KMS-11 (cell line): ENCODE measurements at regions not wholly inside any gene's neighbourhood (a gene's known extent, or its start where the extent isn't known, plus 50 kb on each side); places are given as distances from the start of the nearest gene placed in this dataset.

Experiments used
- H2AFZ ChIP-seq: fragments of 200-600 bp; sonication (generic); 2 replicates; pipeline ENCODE4 v1.6.1; 2016; ENCODE audit warnings: antibody characterized with exemption, mixed run types, low read depth
- H3K27ac ChIP-seq: fragments of 200-600 bp; sonication (generic); 2 replicates; pipeline ENCODE4 v1.6.1; 2016; ENCODE audit warnings: mild to moderate bottlenecking, mixed run types
- H3K27me3 ChIP-seq: fragments of 200-600 bp; sonication (generic); 2 replicates; pipeline ENCODE4 v1.6.1; 2017; ENCODE audit warnings: mild to moderate bottlenecking, low read depth, mixed run types, moderate library complexity; ENCODE audit not compliant: insufficient read depth
- H3K36me3 ChIP-seq: fragments of 200-600 bp; sonication (generic); 2 replicates; pipeline ENCODE4 v1.6.1; 2017; ENCODE audit warnings: mild to moderate bottlenecking, mixed run types; ENCODE audit not compliant: insufficient read depth
- H3K4me1 ChIP-seq: fragments of 200-600 bp; sonication (generic); 2 replicates; pipeline ENCODE4 v1.6.1; 2016; ENCODE audit warnings: mild to moderate bottlenecking, low read depth, mixed run types; ENCODE audit not compliant: poor library complexity, severe bottlenecking
- H3K4me2 ChIP-seq: fragments of 200-600 bp; sonication (generic); 2 replicates; pipeline ENCODE4 v1.7.0; 2016; ENCODE audit warnings: mild to moderate bottlenecking, mixed run types
- H3K4me3 ChIP-seq: fragments of 200-600 bp; sonication (generic); IDR thresholded peaks from 2 replicates; pipeline ENCODE4 v1.6.1; 2017; ENCODE audit warnings: low read depth, low read length, mixed read lengths; ENCODE audit not compliant: insufficient read depth
- H3K79me2 ChIP-seq: fragments of 200-600 bp; sonication (generic); 2 replicates; pipeline ENCODE4 v1.6.1; 2016; ENCODE audit warnings: low read depth, mixed run types; ENCODE audit not compliant: insufficient read depth
- H3K9ac ChIP-seq: fragments of 200-600 bp; sonication (generic); 2 replicates; pipeline ENCODE4 v1.6.1; 2016; ENCODE audit warnings: mild to moderate bottlenecking, mixed run types
- H4K20me1 ChIP-seq: fragments of 200-600 bp; sonication (generic); 2 replicates; pipeline ENCODE4 v1.6.1; 2016; ENCODE audit warnings: mild to moderate bottlenecking, mixed run types; ENCODE audit not compliant: insufficient read depth
- TF ChIP-seq, protein P1 (sequence below): fragments of 200-600 bp; sonication (generic); conservative IDR thresholded peaks from 2 replicates; pipeline ENCODE4 v1.6.1; 2017; ENCODE audit warnings: low read depth, mild to moderate bottlenecking, antibody characterized with exemption, low read length, moderate library complexity, mixed read lengths

- TF ChIP-seq, protein P1, sequence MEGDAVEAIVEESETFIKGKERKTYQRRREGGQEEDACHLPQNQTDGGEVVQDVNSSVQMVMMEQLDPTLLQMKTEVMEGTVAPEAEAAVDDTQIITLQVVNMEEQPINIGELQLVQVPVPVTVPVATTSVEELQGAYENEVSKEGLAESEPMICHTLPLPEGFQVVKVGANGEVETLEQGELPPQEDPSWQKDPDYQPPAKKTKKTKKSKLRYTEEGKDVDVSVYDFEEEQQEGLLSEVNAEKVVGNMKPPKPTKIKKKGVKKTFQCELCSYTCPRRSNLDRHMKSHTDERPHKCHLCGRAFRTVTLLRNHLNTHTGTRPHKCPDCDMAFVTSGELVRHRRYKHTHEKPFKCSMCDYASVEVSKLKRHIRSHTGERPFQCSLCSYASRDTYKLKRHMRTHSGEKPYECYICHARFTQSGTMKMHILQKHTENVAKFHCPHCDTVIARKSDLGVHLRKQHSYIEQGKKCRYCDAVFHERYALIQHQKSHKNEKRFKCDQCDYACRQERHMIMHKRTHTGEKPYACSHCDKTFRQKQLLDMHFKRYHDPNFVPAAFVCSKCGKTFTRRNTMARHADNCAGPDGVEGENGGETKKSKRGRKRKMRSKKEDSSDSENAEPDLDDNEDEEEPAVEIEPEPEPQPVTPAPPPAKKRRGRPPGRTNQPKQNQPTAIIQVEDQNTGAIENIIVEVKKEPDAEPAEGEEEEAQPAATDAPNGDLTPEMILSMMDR = no peak
- Histone ChIP-seq H3K9ac (no peak overlapping the region), H3K4me1 (no peaks in the 10 kb centered on the region), H3K4me3 (no peak overlapping the region), H3K27me3 (no peaks in the 10 kb centered on the region), H4K20me1 (no peaks in the 10 kb centered on the region), H3K79me2 (no peaks in the 10 kb centered on the region), H2AFZ (no peak overlapping the region), H3K36me3 (no peaks in the 10 kb centered on the region), H3K27ac (no peak overlapping the region), H3K4me2 (no peak overlapping the region)
Observed at GRCh38 chr2:78024996-78025395, 502.8 kb upstream of the LRRTM4 start.

- H2AFZ ChIP-seq = no peak overlapping the region
- H3K36me3 ChIP-seq = no peaks in the 10 kb centered on the region
- H3K27me3 ChIP-seq = no peaks in the 10 kb centered on the region
- no peak overlapping the region for H3K4me3 ChIP-seq
- H3K79me2 ChIP-seq = no peaks in the 10 kb centered on the region
- H3K4me1 ChIP-seq = no peaks in the 10 kb centered on the region
- no peak overlapping the region for H3K27ac ChIP-seq
- TF ChIP-seq, protein P1 = no peak
- no peaks in the 10 kb centered on the region for H4K20me1 ChIP-seq
- no peak overlapping the region for H3K4me2 ChIP-seq
- no peak overlapping the region for H3K9ac ChIP-seq
Observed at GRCh38 chr2:78029392-78029995, 507.3 kb upstream of the LRRTM4 start.

DNA sequence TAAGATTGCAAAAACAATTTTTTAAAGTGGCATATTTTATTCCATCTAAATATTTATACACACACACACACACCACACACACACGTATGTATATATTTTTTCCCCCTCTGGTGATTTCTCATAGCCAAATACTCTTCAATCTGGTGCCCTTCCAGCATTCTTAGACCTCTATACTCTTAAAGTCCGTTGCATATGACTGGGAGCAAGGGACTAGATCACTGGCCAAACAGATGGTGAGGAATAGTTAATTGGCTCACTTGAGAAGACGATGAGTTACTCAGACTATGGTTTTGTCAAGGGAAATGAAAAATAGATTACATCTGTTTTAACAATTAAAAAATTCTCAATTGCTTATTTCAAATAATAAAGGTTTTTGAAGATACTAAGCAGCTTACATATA is 512.5 kb upstream of the LRRTM4 start:
- no peaks in the 10 kb centered on the region for H4K20me1 ChIP-seq
- TF ChIP-seq, protein P1 = no peak
- no peaks in the 10 kb centered on the region for H3K79me2 ChIP-seq
- no peak overlapping the region for H3K4me2 ChIP-seq
- H3K27ac ChIP-seq = no peak overlapping the region
- H3K4me1 ChIP-seq = peaks cover 32% of the 10 kb centered on the region
- H3K36me3 ChIP-seq = no peaks in the 10 kb centered on the region
- no peak overlapping the region for H3K4me3 ChIP-seq
- no peak overlapping the region for H2AFZ ChIP-seq
- H3K27me3 ChIP-seq = no peaks in the 10 kb centered on the region
- H3K9ac ChIP-seq = no peak overlapping the region

- H3K4me2 ChIP-seq = peak overlapping the region; percentile 45; the same call in 1 of the 2 replicates
- peak overlapping the region; percentile 64 for H3K27ac ChIP-seq
- no peaks in the 10 kb centered on the region for H3K27me3 ChIP-seq
- H3K9ac ChIP-seq = no peak overlapping the region
- H4K20me1 ChIP-seq = no peaks in the 10 kb centered on the region
- H3K79me2 ChIP-seq = no peaks in the 10 kb centered on the region
- no peak overlapping the region for H3K4me3 ChIP-seq
- H3K4me1 ChIP-seq = peaks cover 32% of the 10 kb centered on the region
- peak overlapping the region; percentile 35; the same call in 1 of the 2 replicates for H2AFZ ChIP-seq
- TF ChIP-seq, protein P1 = no peak
- H3K36me3 ChIP-seq = no peaks in the 10 kb centered on the region
Observed at GRCh38 chr2:78035804-78036203, 513.6 kb upstream of the LRRTM4 start.
